Epithelial cell of esophagus (primary cell): ENCODE measurements at regions not wholly inside any gene's neighbourhood (a gene's known extent, or its start where the extent isn't known, plus 50 kb on each side); places are given as distances from the start of the nearest gene placed in this dataset.
A peak's percentile ranks its signal among the peaks of the same experiment; 100 is the strongest.

Experiments used
- DNase-seq: peaks from one replicate; pipeline ENCODE4 v3.0.0; 2010; ENCODE audit warnings: low read depth
- H3K4me3 ChIP-seq: 2 replicates; pipeline ENCODE4 v1.5.1; 2011; ENCODE audit warnings: mild to moderate bottlenecking, low read length, control low read depth
- CTCF ChIP-seq: IDR thresholded peaks from 2 replicates; pipeline ENCODE4 v1.5.1; 2011; ENCODE audit warnings: low read depth, mild to moderate bottlenecking, low read length, control low read depth, inconsistent platforms; ENCODE audit not compliant: insufficient read depth; ENCODE audit errors: missing control alignments

GRCh38 chr3:63207066-63207590 is 71.0 kb upstream of the SYNPR start:
- TF ChIP-seq CTCF, result no peak
- DNase-seq, result peak; percentile 13
- H3K4me3 ChIP-seq, result no peak overlapping the region

GRCh38 chr3:63228087-63228486 is 50.0 kb upstream of the SYNPR start:
- no peak for DNase-seq
- no peak for TF ChIP-seq CTCF
- H3K4me3 ChIP-seq, result no peak overlapping the region
